ENCODE measurements at regions not wholly inside any gene's neighbourhood (a gene's known extent, or its start where the extent isn't known, plus 50 kb on each side); places are given as distances from the start of the nearest gene placed in this dataset.

DNA sequence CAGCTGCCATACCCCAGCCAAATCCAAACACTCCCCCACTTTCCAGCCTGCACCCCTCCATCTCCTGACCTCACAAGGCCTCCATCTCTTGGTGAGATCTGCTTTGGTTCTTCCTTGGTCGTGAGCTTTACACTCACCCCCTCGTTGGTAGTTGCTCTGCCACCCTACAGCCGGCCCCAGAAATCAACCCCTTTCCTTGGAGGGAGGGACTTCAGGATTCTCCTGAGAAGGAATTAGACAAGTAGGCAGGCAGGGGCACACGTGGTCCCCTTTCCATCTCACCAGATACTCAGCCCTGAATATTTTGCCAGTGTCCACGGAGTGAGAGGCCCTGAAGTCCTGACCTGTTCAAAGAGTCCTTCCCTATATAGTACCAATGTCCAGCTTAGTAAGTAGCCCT lies 120.0 kb upstream of the PWP1 start:
- Histone ChIP-seq H3K9ac (ENCODE audit: insufficient read depth, low read depth, low read length) (no peak overlapping the region), H3K4me3 (replicated peaks in 1 of 3; ENCODE audit: insufficient read depth in 1 of 3, low read depth in 2 of 3, low read length in 3 of 3) (no peak overlapping the region), H3K9me3 (ENCODE audit: low read length) (no peaks in the 10 kb centered on the region), H3K36me3 (replicated peaks in 1 of 2; ENCODE audit: control insufficient read depth in 1 of 2, insufficient read depth in 2 of 2, low read length in 2 of 2) (no peaks in the 10 kb centered on the region), H4K20me1 (ENCODE audit: insufficient read depth, low read length) (no peaks in the 10 kb centered on the region), H3K27ac (ENCODE audit: extremely low read length, insufficient read depth, low read length) (no peak overlapping the region), H3K4me2 (ENCODE audit: low read depth, low read length) (no peak overlapping the region), H3K79me2 (ENCODE audit: insufficient read depth, low read length) (no peaks in the 10 kb centered on the region), H3K4me1 (ENCODE audit: insufficient read depth, low read length) (peaks cover 7% of the 10 kb centered on the region), H2AFZ (ENCODE audit: low read length) (no peak overlapping the region), H3K27me3 (ENCODE audit: control insufficient read depth in 1 of 2, insufficient read depth in 2 of 2, low read length in 2 of 2) (no peaks in the 10 kb centered on the region)
- ChIA-PET POLR2A (no interaction called here), CTCF (ENCODE audit: low intra/inter-chr PET ratio, low total read pairs) (no interaction called here)
- no TSS peak for BruUV-seq (replicated peaks)
- in situ Hi-C loops (cut with HindIII; ENCODE audit: extremely low pct_ligation_motif_present, low pct_unique_long_range_greater_than_20kb): no loop called here
- intact Hi-C loops (cut with micrococcal nuclease; ENCODE audit: unreplicated experiment): no loop called here
- 57% methylated on average over 5 of the region's 5 CpGs for WGBS (ENCODE audit: low lambda C conversion rate)
- DNase-seq (ENCODE audit: low spot score) (no peak), ATAC-seq (no peak), FAIRE-seq (no peak)
- TF ChIP-seq, protein P1, sequence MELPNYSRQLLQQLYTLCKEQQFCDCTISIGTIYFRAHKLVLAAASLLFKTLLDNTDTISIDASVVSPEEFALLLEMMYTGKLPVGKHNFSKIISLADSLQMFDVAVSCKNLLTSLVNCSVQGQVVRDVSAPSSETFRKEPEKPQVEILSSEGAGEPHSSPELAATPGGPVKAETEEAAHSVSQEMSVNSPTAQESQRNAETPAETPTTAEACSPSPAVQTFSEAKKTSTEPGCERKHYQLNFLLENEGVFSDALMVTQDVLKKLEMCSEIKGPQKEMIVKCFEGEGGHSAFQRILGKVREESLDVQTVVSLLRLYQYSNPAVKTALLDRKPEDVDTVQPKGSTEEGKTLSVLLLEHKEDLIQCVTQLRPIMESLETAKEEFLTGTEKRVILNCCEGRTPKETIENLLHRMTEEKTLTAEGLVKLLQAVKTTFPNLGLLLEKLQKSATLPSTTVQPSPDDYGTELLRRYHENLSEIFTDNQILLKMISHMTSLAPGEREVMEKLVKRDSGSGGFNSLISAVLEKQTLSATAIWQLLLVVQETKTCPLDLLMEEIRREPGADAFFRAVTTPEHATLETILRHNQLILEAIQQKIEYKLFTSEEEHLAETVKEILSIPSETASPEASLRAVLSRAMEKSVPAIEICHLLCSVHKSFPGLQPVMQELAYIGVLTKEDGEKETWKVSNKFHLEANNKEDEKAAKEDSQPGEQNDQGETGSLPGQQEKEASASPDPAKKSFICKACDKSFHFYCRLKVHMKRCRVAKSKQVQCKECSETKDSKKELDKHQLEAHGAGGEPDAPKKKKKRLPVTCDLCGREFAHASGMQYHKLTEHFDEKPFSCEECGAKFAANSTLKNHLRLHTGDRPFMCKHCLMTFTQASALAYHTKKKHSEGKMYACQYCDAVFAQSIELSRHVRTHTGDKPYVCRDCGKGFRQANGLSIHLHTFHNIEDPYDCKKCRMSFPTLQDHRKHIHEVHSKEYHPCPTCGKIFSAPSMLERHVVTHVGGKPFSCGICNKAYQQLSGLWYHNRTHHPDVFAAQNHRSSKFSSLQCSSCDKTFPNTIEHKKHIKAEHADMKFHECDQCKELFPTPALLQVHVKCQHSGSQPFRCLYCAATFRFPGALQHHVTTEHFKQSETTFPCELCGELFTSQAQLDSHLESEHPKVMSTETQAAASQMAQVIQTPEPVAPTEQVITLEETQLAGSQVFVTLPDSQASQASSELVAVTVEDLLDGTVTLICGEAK (IDR thresholded peaks at IDR 0.05): no peak
- TF ChIP-seq, protein P1 (CRISPR knock-in tag; IDR thresholded peaks at IDR 0.05): no peak
- TF ChIP-seq ZNF782 (CRISPR knock-in tag; IDR thresholded peaks at IDR 0.05; ENCODE audit: borderline replicate concordance): no peak
- TF ChIP-seq GMEB1 (CRISPR knock-in tag; IDR thresholded peaks at IDR 0.05; ENCODE audit: borderline replicate concordance): no peak
- TF ChIP-seq POLR2AphosphoS2 (IDR thresholded peaks at IDR 0.05; ENCODE audit: low read depth, low read length): no peak
- TF ChIP-seq, protein P2, sequence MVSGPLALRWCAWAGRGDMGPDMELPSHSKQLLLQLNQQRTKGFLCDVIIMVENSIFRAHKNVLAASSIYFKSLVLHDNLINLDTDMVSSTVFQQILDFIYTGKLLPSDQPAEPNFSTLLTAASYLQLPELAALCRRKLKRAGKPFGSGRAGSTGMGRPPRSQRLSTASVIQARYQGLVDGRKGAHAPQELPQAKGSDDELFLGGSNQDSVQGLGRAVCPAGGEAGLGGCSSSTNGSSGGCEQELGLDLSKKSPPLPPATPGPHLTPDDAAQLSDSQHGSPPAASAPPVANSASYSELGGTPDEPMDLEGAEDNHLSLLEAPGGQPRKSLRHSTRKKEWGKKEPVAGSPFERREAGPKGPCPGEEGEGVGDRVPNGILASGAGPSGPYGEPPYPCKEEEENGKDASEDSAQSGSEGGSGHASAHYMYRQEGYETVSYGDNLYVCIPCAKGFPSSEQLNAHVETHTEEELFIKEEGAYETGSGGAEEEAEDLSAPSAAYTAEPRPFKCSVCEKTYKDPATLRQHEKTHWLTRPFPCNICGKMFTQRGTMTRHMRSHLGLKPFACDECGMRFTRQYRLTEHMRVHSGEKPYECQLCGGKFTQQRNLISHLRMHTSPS (CRISPR knock-in tag; IDR thresholded peaks at IDR 0.05; ENCODE audit: low read depth): no peak
- TF ChIP-seq, protein P3, sequence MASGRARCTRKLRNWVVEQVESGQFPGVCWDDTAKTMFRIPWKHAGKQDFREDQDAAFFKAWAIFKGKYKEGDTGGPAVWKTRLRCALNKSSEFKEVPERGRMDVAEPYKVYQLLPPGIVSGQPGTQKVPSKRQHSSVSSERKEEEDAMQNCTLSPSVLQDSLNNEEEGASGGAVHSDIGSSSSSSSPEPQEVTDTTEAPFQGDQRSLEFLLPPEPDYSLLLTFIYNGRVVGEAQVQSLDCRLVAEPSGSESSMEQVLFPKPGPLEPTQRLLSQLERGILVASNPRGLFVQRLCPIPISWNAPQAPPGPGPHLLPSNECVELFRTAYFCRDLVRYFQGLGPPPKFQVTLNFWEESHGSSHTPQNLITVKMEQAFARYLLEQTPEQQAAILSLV (CRISPR knock-in tag; IDR thresholded peaks at IDR 0.05; ENCODE audit: borderline replicate concordance): no peak
- TF ChIP-seq ZNF550 (CRISPR knock-in tag; IDR thresholded peaks at IDR 0.05; ENCODE audit: borderline replicate concordance): no peak
